ENCODE measurements at regions not wholly inside any gene's neighbourhood (a gene's known extent, or its start where the extent isn't known, plus 50 kb on each side); places are given as distances from the start of the nearest gene placed in this dataset.
"Not testable (repeated sequence)": the region's sequence is repeated elsewhere in the genome, so short reads cannot be mapped to it uniquely, and the experiment has no call there.

- H2BK15ac ChIP-seq (ENCODE audit: low read length); H3K23me2 ChIP-seq (ENCODE audit: low read depth, low read length); H2AFZ ChIP-seq (ENCODE audit: low read length); H4K20me1 ChIP-seq (replicated peaks in 1 of 2; ENCODE audit: control insufficient read depth in 1 of 2, insufficient read depth in 2 of 2, low read length in 2 of 2); H2AK5ac ChIP-seq (ENCODE audit: low read depth, low read length); CTCF ChIA-PET (ENCODE audit: partially characterized antibody); H2BK12ac ChIP-seq (ENCODE audit: low read depth, low read length); H4K91ac ChIP-seq (replicated peaks; ENCODE audit: insufficient read length, low read length); FAIRE-seq; H2BK120ac ChIP-seq (replicated peaks; ENCODE audit: low read depth, low read length); H2BK20ac ChIP-seq (ENCODE audit: low read length); DNase-seq (ENCODE audit: low read depth in 1 of 2, low spot score in 2 of 2); H3K4me2 ChIP-seq (ENCODE audit: insufficient read depth in 1 of 2, low read depth in 2 of 2, low read length in 2 of 2); H3K4me1 ChIP-seq (replicated peaks in 1 of 4; ENCODE audit: control insufficient read depth in 3 of 4, insufficient read depth in 4 of 4, low read length in 3 of 4); H3K4me3 ChIP-seq (ENCODE audit: extremely low read depth in 1 of 4, insufficient read depth in 2 of 4, low read depth in 3 of 4, low read length in 4 of 4); H3K27me3 ChIP-seq (replicated peaks in 1 of 4; ENCODE audit: control insufficient read depth in 3 of 4, extremely low read depth in 1 of 4, insufficient read depth in 3 of 4, low read length in 3 of 4); H3K14ac ChIP-seq (ENCODE audit: insufficient read length); H3K9ac ChIP-seq (replicated peaks in 1 of 4; ENCODE audit: extremely low read depth in 1 of 4, low read depth in 3 of 4, low read length in 3 of 4); H3K27ac ChIP-seq (ENCODE audit: low read depth, low read length); POLR2A ChIA-PET (ENCODE audit: partially characterized antibody); H3K4ac ChIP-seq (replicated peaks; ENCODE audit: insufficient read length, low read depth, low read length); H3K23ac ChIP-seq (ENCODE audit: insufficient read length); H3K36me3 ChIP-seq (ENCODE audit: control insufficient read depth in 2 of 4, insufficient read depth in 4 of 4, low read length in 3 of 4); H3K79me2 ChIP-seq (ENCODE audit: control insufficient read depth in 1 of 2, insufficient read depth in 2 of 2, low read length in 2 of 2); H3K56ac ChIP-seq (replicated peaks; ENCODE audit: insufficient read length, low read depth, low read length); H4K5ac ChIP-seq (ENCODE audit: insufficient read length, low read depth, low read length); H3K79me1 ChIP-seq (ENCODE audit: low read depth, low read length); H3K9me3 ChIP-seq (ENCODE audit: insufficient read depth in 2 of 2, low read depth in 1 of 2, low read length in 1 of 2); H4K8ac ChIP-seq (ENCODE audit: extremely low read depth, insufficient read depth, low read length); H3K18ac ChIP-seq (ENCODE audit: extremely low read depth, low read length); H2BK5ac ChIP-seq (ENCODE audit: low read depth, low read length): not testable (repeated sequence)
- no CpG with 5 or more reads among the region's 5 CpGs for WGBS, 2 experiments (ENCODE audit: extremely low coverage in 1 of 2, insufficient coverage in 1 of 2, insufficient read length in 1 of 2, insufficient replicate concordance in 2 of 2, low coverage in 1 of 2, low lambda C conversion rate in 2 of 2, missing lambda C conversion rate in 1 of 2)
These were observed 64.4 kb downstream of the KLRB1 start for GRCh38 chr12:9543341-9543740.

- H2BK12ac ChIP-seq (ENCODE audit: low read depth, low read length); H3K4me1 ChIP-seq (replicated peaks in 1 of 4; ENCODE audit: control insufficient read depth in 3 of 4, insufficient read depth in 4 of 4, low read length in 3 of 4); H3K27ac ChIP-seq (ENCODE audit: low read depth, low read length); H2BK20ac ChIP-seq (ENCODE audit: low read length); H2BK5ac ChIP-seq (ENCODE audit: low read depth, low read length); H2BK120ac ChIP-seq (replicated peaks; ENCODE audit: low read depth, low read length); H3K23me2 ChIP-seq (ENCODE audit: low read depth, low read length); H2AK5ac ChIP-seq (ENCODE audit: low read depth, low read length); H4K5ac ChIP-seq (ENCODE audit: insufficient read length, low read depth, low read length); H3K9ac ChIP-seq (replicated peaks in 1 of 4; ENCODE audit: extremely low read depth in 1 of 4, low read depth in 3 of 4, low read length in 3 of 4); H4K8ac ChIP-seq (ENCODE audit: extremely low read depth, insufficient read depth, low read length); H3K4me3 ChIP-seq (ENCODE audit: extremely low read depth in 1 of 4, insufficient read depth in 2 of 4, low read depth in 3 of 4, low read length in 4 of 4); H3K4ac ChIP-seq (replicated peaks; ENCODE audit: insufficient read length, low read depth, low read length); H3K9me3 ChIP-seq (ENCODE audit: insufficient read depth in 2 of 2, low read depth in 1 of 2, low read length in 1 of 2); H3K14ac ChIP-seq (ENCODE audit: insufficient read length); H3K56ac ChIP-seq (replicated peaks; ENCODE audit: insufficient read length, low read depth, low read length); H3K23ac ChIP-seq (ENCODE audit: insufficient read length); H3K4me2 ChIP-seq (ENCODE audit: insufficient read depth in 1 of 2, low read depth in 2 of 2, low read length in 2 of 2); H4K20me1 ChIP-seq (replicated peaks in 1 of 2; ENCODE audit: control insufficient read depth in 1 of 2, insufficient read depth in 2 of 2, low read length in 2 of 2); H3K79me2 ChIP-seq (ENCODE audit: control insufficient read depth in 1 of 2, insufficient read depth in 2 of 2, low read length in 2 of 2); H3K27me3 ChIP-seq (replicated peaks in 1 of 4; ENCODE audit: control insufficient read depth in 3 of 4, extremely low read depth in 1 of 4, insufficient read depth in 3 of 4, low read length in 3 of 4); DNase-seq (ENCODE audit: low read depth in 1 of 2, low spot score in 2 of 2); H4K91ac ChIP-seq (replicated peaks; ENCODE audit: insufficient read length, low read length); H3K18ac ChIP-seq (ENCODE audit: extremely low read depth, low read length); H3K36me3 ChIP-seq (ENCODE audit: control insufficient read depth in 2 of 4, insufficient read depth in 4 of 4, low read length in 3 of 4); FAIRE-seq; H2BK15ac ChIP-seq (ENCODE audit: low read length); CTCF ChIA-PET (ENCODE audit: partially characterized antibody); POLR2A ChIA-PET (ENCODE audit: partially characterized antibody); H2AFZ ChIP-seq (ENCODE audit: low read length); H3K79me1 ChIP-seq (ENCODE audit: low read depth, low read length): not testable (repeated sequence)
- WGBS, 2 experiments (ENCODE audit: extremely low coverage in 1 of 2, insufficient coverage in 1 of 2, insufficient read length in 1 of 2, insufficient replicate concordance in 2 of 2, low coverage in 1 of 2, low lambda C conversion rate in 2 of 2, missing lambda C conversion rate in 1 of 2): no CpG with 5 or more reads among the region's 3 CpGs
These were observed 64.9 kb downstream of the KLRB1 start for GRCh38 chr12:9542827-9543226.
